HL-60 (cell line): ENCODE measurements at regions not wholly inside any gene's neighbourhood (a gene's known extent, or its start where the extent isn't known, plus 50 kb on each side); places are given as distances from the start of the nearest gene placed in this dataset.
"Not testable (repeated sequence)": the region's sequence is repeated elsewhere in the genome, so short reads cannot be mapped to it uniquely, and the experiment has no call there.

Experiments used
- DNase-seq, 2 experiments: peaks; one replicate each; pipeline ENCODE4 v3.0.0-alpha.2; 2010 to 2020; ENCODE audit warnings: low read depth in 1 of 2, low spot score in 1 of 2
- H3K27ac ChIP-seq: fragments of 250-450 bp; sonication (Bioruptor Pico); replicated peaks from 2 replicates; pipeline ENCODE4 v1.5.1; 2020; ENCODE audit warnings: mild to moderate bottlenecking, moderate library complexity
- H3K27me3 ChIP-seq: fragments of 250-450 bp; sonication (Bioruptor Pico); 2 replicates; pipeline ENCODE4 v1.5.1; 2021; ENCODE audit warnings: mild to moderate bottlenecking, moderate library complexity; ENCODE audit not compliant: insufficient read depth, poor library complexity, severe bottlenecking
- H3K4me3 ChIP-seq: replicated peaks from 2 replicates; pipeline ENCODE4 v1.5.1; 2011; ENCODE audit warnings: mild to moderate bottlenecking, control low read depth, low read length; ENCODE audit not compliant: insufficient read depth
- CTCF ChIP-seq: IDR thresholded peaks from one replicate; pipeline ENCODE4 v1.5.1; 2011; ENCODE audit warnings: low read length, control low read depth, inconsistent platforms; ENCODE audit not compliant: insufficient read depth
- GABPA ChIP-seq: IDR thresholded peaks from 2 replicates; pipeline ENCODE4 v1.6.1; 2012; ENCODE audit warnings: low read depth
- POLR2AphosphoS5 ChIP-seq: IDR thresholded peaks from 2 replicates; pipeline ENCODE4 v1.6.1; 2012; ENCODE audit warnings: low read depth
- REST ChIP-seq: IDR thresholded peaks from 2 replicates; pipeline ENCODE4 v1.6.1; 2012; ENCODE audit warnings: low read depth; ENCODE audit not compliant: insufficient replicate concordance
- SPI1 ChIP-seq: IDR thresholded peaks from 2 replicates; pipeline ENCODE4 v1.6.1; 2012; ENCODE audit warnings: low read depth, mild to moderate bottlenecking, borderline replicate concordance

GRCh38 chr2:184413671-184414229 is 184.6 kb upstream of the ZNF804A start:
- Histone ChIP-seq H3K27me3 (no peaks in the 10 kb centered on the region), H3K4me3 (no peak overlapping the region), H3K27ac (no peak overlapping the region)
- no peak for DNase-seq
- TF ChIP-seq POLR2AphosphoS5 (no peak), REST (no peak), CTCF (no peak)

DNA sequence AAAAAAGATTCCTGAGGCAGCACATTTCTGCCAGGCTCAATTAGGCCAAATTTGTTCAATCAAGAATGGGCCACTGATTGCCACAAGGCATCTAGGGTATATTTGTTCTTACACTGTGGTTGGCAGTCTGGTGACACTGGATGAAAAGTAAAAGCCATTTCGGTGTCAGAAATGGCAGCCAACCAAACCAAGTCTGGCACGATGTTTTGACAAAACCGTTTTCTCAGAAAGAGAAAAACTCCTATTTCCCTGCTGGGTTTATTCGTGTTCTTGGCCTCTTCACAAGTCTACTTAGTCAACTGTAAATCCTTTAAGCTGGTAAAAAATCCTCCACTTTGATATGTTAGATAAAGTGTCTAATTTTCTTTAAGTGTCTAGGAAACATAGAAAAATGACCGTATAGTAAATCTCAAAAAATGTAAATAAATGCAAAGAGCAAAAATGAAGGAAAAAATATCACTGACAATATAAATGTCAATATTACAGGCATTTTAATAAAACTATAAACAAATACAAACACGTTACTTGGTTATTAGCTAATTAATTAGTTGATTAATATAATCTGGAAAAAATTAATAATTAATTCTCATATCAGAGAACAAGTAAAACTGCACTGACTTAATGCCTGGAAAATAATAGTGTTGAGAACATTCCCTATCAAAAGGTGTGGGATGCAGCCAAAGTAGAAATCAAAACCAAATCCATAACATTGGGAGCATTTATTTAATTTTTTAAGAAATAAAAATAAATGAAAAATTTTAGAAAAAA is 182.0 kb upstream of the ZNF804A start:
- Histone ChIP-seq H3K27ac (no peak overlapping the region), H3K27me3 (no peaks in the 10 kb centered on the region), H3K4me3 (no peak overlapping the region)
- no peak for TF ChIP-seq CTCF
- TF ChIP-seq GABPA, result no peak
- no peak for TF ChIP-seq REST
- TF ChIP-seq SPI1, result no peak
- no peak for TF ChIP-seq POLR2AphosphoS5
- no peak for DNase-seq

- Histone ChIP-seq H3K4me3 (no peak overlapping the region), H3K27ac (no peak overlapping the region), H3K27me3 (no peaks in the 10 kb centered on the region)
- no peak for DNase-seq
- no peak for TF ChIP-seq POLR2AphosphoS5
These were observed 178.6 kb upstream of the ZNF804A start for GRCh38 chr2:184419744-184420143.

- not testable (repeated sequence) for H3K27ac ChIP-seq, DNase-seq, H3K27me3 ChIP-seq, H3K4me3 ChIP-seq
These were observed 176.9 kb upstream of the ZNF804A start for GRCh38 chr2:184421456-184421855.

DNA sequence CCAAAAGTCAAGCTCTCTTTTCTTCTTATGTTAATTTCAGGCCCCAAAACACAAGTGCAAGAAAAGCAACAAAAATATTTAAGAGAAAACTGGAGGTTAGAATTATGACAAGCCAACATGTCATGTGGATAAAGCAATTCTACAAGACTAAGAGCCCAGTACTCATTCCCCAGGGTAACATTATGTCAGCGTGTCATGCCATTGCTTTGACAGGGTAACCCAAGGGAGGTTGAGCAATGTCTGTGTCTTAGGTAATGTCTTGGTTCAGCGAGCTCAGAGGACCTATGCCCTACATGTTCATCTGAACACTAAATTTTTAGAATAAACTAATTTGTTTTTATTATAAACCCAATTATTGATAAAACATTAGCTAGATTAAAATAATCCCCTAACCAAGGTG is 173.2 kb upstream of the ZNF804A start:
- TF ChIP-seq CTCF, result no peak
- TF ChIP-seq REST, result no peak
- TF ChIP-seq GABPA, result no peak
- TF ChIP-seq POLR2AphosphoS5, result no peak
- TF ChIP-seq SPI1, result no peak
- Histone ChIP-seq H3K27me3 (no peaks in the 10 kb centered on the region), H3K27ac (no peak overlapping the region), H3K4me3 (no peak overlapping the region)
- peak in 1 of 2 experiments; percentile 14 for DNase-seq
